BJ (cell line): ENCODE measurements at regions not wholly inside any gene's neighbourhood (a gene's known extent, or its start where the extent isn't known, plus 50 kb on each side); places are given as distances from the start of the nearest gene placed in this dataset.
"Not testable (repeated sequence)": the region's sequence is repeated elsewhere in the genome, so short reads cannot be mapped to it uniquely, and the experiment has no call there.

Experiments used
- CTCF ChIA-PET: fragments of 350-600 bp; formaldehyde crosslinking; extraction: SDS; loops from one replicate; lab custom pipeline; 2021; ENCODE audit warnings: antibody characterized with exemption, inconsistent platforms; lab: Yijun Ruan, JAX
- POLR2A ChIA-PET: fragments of 300-600 bp; sonication (Branson Sonifier 250); formaldehyde crosslinking; extraction: SDS; loops from one replicate; lab custom pipeline; 2021; ENCODE audit warnings: antibody characterized with exemption; lab: Charles Lee
- DNase-seq: peaks from one replicate; pipeline ENCODE4 v3.0.0-alpha.2; 2011; ENCODE audit warnings: low read depth
- H3K27me3 ChIP-seq: 2 replicates; pipeline ENCODE4 v1.6.0; 2011; ENCODE audit warnings: low read length; ENCODE audit not compliant: control insufficient read depth, insufficient read depth
- H3K36me3 ChIP-seq: 2 replicates; pipeline ENCODE4 v1.5.1; 2011; ENCODE audit warnings: low read length; ENCODE audit not compliant: control insufficient read depth, insufficient read depth
- H3K4me3 ChIP-seq: 2 replicates; pipeline ENCODE4 v1.5.1; 2011; ENCODE audit warnings: low read depth, mild to moderate bottlenecking, control low read depth, low read length
- CTCF ChIP-seq: IDR thresholded peaks from 2 replicates; pipeline ENCODE4 v1.5.1; 2011; ENCODE audit warnings: low read depth, mild to moderate bottlenecking, control low read depth, inconsistent platforms, low read length, moderate library complexity; ENCODE audit not compliant: insufficient read depth

- DNase-seq = no peak
- H3K27me3 ChIP-seq = no peaks in the 10 kb centered on the region
- H3K36me3 ChIP-seq = no peaks in the 10 kb centered on the region
- ChIA-PET POLR2A (no interaction called here), CTCF (no interaction called here)
- TF ChIP-seq CTCF = no peak
- no peak overlapping the region for H3K4me3 ChIP-seq
Observed at GRCh38 chr7:108920490-108920889, 350.8 kb downstream of the DNAJB9 start.

GRCh38 chr7:108943048-108943447 is 373.4 kb downstream of the DNAJB9 start:
- H3K36me3 ChIP-seq, CTCF ChIA-PET, H3K4me3 ChIP-seq, DNase-seq, POLR2A ChIA-PET, H3K27me3 ChIP-seq: not testable (repeated sequence)

GRCh38 chr7:108947526-108947925 is 377.9 kb downstream of the DNAJB9 start:
- CTCF ChIA-PET = interaction anchor here (0.7 kb wide), 1 partner anchor 162 kb away, joined by 3 read pairs; no protein-coding TSS in a partner anchor
- Histone ChIP-seq H3K4me3 (no peak overlapping the region), H3K27me3 (no peaks in the 10 kb centered on the region), H3K36me3 (no peaks in the 10 kb centered on the region)
- TF ChIP-seq CTCF = no peak
- POLR2A ChIA-PET = no interaction called here
- DNase-seq = no peak

- Histone ChIP-seq H3K36me3 (no peaks in the 10 kb centered on the region), H3K4me3 (no peak overlapping the region), H3K27me3 (no peaks in the 10 kb centered on the region)
- no peak for TF ChIP-seq CTCF
- no peak for DNase-seq
- ChIA-PET CTCF (interaction anchor here (0.6 kb wide), 1 partner anchor 125 kb away, joined by 3 read pairs; no protein-coding TSS in a partner anchor), POLR2A (no interaction called here)
Observed at GRCh38 chr7:108972004-108972403, 402.3 kb downstream of the DNAJB9 start.

- no peak for TF ChIP-seq CTCF
- Histone ChIP-seq H3K4me3 (no peak overlapping the region), H3K36me3 (no peaks in the 10 kb centered on the region), H3K27me3 (no peaks in the 10 kb centered on the region)
- POLR2A ChIA-PET = no interaction called here
- CTCF ChIA-PET = no interaction called here
- no peak for DNase-seq
Observed at GRCh38 chr7:108973075-108973474, 403.4 kb downstream of the DNAJB9 start.

GRCh38 chr7:108974641-108975040 is 405.0 kb downstream of the DNAJB9 start:
- Histone ChIP-seq H3K36me3 (no peaks in the 10 kb centered on the region), H3K4me3 (no peak overlapping the region), H3K27me3 (no peaks in the 10 kb centered on the region)
- POLR2A ChIA-PET = no interaction called here
- no peak for DNase-seq
- CTCF ChIA-PET = no interaction called here
- TF ChIP-seq CTCF = no peak
